Keratinocyte (primary cell): ENCODE measurements at regions not wholly inside any gene's neighbourhood (a gene's known extent, or its start where the extent isn't known, plus 50 kb on each side); places are given as distances from the start of the nearest gene placed in this dataset.

Experiments
- EZH2 ChIP-seq: IDR thresholded peaks from one replicate; pipeline ENCODE4 v1.6.1; 2012; ENCODE audit warnings: inconsistent platforms, mild to moderate bottlenecking, low read length, moderate library complexity
- TF ChIP-seq, protein P1 (sequence below), 3 experiments: IDR thresholded peaks in 1 of 3; conservative IDR thresholded peaks in 1 of 3; optimal IDR thresholded peaks in 1 of 3; 2 replicates in 2 of 3; 3 replicates in 1 of 3; pipeline versions ENCODE3 to v1.5.1; 2011; ENCODE audit warnings: low read length in 3 of 3, mild to moderate bottlenecking in 3 of 3, moderate library complexity in 2 of 3, control low read depth in 1 of 3, inconsistent platforms in 1 of 3; ENCODE audit not compliant: insufficient read depth in 2 of 3; ENCODE audit errors: extremely low read depth in 1 of 3

DNA sequence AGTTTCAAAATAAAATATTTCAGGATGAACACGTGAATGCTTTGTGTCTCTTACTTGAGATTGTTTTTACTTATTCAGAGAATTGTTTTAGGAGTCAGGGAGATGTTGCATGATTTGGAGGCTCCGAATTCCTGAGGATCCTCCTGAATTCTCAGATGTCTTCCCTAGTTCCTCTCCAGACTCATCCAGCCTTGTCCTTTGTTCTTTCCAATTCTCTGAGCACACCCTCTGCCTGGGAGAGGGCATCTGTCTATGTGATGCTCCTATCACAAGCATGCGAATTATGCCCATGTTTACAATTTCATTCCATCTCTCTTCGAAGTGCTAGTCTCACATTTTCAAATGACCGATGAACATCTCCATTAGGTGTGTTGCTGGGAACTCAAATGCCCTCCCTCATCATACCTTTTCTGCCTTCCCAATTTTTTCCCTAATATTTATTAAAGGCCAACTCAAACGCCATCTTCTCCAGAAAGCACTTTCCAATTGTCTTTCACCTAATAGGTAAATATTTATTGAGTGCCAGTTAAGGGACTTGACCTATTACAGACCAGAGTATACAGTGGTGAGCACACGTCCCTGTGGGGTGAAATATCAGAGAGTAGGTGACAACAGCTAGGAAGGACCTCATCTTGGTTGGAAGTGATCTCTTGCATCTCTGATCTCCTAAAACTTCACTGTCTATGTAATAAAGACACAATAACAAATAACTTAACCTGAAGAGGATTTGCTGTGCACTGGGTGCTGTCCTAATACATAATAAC is 64.4 kb downstream of the ARF6 start:
- TF ChIP-seq, protein P1, sequence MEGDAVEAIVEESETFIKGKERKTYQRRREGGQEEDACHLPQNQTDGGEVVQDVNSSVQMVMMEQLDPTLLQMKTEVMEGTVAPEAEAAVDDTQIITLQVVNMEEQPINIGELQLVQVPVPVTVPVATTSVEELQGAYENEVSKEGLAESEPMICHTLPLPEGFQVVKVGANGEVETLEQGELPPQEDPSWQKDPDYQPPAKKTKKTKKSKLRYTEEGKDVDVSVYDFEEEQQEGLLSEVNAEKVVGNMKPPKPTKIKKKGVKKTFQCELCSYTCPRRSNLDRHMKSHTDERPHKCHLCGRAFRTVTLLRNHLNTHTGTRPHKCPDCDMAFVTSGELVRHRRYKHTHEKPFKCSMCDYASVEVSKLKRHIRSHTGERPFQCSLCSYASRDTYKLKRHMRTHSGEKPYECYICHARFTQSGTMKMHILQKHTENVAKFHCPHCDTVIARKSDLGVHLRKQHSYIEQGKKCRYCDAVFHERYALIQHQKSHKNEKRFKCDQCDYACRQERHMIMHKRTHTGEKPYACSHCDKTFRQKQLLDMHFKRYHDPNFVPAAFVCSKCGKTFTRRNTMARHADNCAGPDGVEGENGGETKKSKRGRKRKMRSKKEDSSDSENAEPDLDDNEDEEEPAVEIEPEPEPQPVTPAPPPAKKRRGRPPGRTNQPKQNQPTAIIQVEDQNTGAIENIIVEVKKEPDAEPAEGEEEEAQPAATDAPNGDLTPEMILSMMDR (optimal IDR thresholded peaks at IDR 0.05 in 1 of 3, IDR thresholded peaks at IDR 0.05 in 1 of 3, conservative IDR thresholded peaks at IDR 0.05 in 1 of 3; ENCODE audit: extremely low read depth in 1 of 3, insufficient read depth in 2 of 3, low read length in 3 of 3), result no peak
- TF ChIP-seq EZH2, result no peak
